Inflammatory macrophage (primary cell): ENCODE measurements at regions not wholly inside any gene's neighbourhood (a gene's known extent, or its start where the extent isn't known, plus 50 kb on each side); places are given as distances from the start of the nearest gene placed in this dataset.

Source experiments
- DNase-seq, 2 donors: peaks; one replicate each; pipeline ENCODE4 v3.0.0-alpha.2; 2020 to 2022

DNA sequence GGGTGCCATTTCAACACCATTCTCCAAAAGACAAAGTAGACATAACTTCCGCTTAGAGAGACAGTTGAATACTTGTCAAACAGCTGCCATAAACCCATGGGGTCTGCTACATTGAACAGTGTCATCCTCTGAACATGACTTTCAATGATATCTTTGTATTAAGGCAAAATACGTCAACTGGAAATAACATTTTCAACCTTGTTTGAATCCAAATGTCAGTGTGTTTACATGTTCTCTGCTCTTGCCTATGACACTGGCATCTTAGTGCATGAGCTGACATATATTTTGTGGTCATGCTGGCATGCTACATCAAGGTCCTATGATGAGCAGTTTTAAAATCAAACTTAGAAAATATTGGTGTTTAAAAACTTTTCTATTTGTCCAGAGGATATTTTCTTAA lies 1548.1 kb upstream of the LRRTM1 start:
- no peak for DNase-seq

DNA sequence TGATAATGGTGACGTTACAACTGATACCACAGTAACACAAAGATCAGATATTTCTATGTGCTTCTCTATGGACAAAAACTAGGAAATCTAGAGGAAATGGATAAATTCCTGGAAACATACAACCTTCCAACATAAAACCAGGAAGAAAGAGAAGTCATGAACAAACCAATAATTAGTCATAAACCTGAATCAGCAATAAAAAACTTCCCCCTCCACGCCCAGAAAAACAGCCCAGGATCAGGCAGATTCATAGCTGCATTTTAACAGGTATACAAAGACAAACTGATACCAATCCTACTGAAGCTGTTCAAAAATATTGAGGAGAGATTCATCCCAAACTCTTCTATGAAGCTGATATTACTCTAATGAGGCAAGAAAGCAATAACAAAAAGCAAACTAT lies 1535.2 kb upstream of the LRRTM1 start:
- no peak for DNase-seq

DNA sequence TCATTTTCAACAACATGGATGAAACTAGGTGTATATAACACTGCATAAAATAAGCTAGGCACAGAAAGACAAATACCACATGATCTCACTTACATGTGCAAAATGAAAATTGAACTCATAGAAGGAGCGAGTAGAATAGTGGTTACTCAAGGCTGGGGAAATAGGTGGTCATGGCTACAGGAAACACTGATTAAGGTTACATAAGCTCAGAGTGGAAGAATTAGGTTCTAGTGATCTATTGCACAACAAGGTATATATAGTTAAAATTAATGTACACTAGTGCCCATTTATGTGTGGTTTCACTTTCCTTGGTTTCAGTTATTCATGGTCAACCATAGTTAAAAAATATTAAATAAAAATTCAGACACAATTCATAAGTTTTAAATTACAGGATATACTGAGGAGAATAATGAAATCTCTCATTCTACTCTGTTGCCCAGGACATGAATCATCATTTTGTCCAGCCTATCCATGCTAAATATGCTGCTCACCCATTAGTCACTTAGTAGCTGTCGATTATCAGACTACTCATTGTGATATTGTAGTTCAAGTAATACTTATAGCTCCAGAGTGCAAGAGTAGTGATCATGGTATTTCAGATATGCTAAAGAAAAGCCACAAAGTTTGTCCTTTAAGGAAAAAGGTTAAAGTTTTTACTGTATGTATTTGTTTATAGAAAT lies 1530.9 kb upstream of the LRRTM1 start:
- no peak for DNase-seq

DNA sequence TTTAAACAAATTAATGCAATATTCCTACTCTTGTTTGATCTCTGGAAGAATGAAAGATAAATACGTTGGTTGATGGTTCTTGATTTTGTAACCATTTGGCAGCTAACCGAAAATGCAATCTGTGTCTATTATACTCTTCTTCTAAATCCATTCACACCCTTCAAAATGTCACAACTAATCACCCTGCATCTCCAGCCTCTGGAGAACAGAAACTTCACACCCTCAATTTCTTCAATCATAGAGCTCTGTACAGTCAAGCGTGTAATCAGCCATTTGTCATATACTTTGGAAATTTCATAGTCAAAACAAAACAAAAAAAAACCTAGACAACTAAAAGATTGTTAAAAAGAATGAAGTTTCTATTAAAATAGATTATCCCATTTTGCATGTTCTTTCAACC lies 1482.3 kb upstream of the LRRTM1 start:
- no peak for DNase-seq

DNA sequence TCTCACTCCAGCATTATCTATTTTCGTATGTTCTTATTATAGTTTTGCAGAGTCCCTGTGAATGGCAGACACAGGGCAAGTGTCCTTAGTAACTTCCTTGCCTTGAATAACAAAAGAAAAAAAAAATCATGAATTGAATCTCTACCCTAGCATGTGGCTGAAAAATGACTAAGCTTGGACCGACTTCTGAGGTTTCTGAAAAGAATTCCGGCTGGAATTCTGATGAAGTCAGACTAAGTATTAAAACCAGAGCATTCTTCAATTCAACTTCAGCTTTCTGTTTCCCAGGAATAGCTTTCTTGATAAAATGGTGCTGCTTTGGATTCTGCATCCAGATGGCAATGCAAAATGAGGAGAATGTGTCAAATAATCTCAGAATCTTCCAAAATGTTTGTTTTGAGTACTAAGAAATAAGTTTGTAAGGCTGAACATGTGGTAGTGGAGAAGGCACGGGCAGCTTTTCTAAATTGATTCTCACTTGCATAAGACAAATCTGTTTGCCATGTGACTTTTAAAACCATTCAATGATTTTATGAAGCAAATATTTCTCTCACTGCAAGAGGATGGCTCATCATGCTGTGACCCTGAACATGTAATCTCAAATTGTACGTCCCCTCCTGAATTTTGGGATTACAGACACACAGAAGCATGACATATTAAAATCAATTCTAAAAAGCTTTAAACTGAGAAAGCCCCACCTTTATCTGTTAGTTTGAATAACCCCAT lies 1462.8 kb upstream of the LRRTM1 start:
- DNase-seq, result no peak

DNA sequence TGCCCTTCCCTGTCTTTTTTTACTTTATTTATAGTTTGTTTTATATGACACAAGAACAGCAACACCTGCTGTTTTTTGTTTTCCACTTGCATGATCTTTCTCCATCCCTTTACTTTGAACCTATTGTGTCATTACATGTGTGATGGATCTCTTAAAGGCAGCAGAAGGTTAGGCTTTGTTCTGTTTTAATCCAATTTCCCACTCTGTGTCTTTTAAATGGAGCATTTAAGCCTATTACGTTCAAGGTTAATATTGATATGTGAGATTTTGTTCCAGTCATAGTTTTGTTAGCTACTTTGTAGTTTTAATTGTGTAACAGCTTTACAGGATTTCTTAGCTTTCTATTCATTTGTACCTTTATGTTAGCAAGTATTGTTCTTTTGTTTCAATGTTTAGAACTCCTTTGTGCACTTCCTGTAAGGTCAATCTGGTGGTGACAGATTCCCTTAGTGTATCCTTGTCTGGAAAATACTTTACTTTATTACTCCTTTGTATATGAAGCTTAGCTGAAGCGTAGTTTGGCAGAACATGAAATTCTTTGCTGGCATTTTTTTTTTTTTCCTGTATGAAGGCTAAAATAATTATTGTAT lies 1443.0 kb upstream of the LRRTM1 start:
- DNase-seq, result no peak

DNA sequence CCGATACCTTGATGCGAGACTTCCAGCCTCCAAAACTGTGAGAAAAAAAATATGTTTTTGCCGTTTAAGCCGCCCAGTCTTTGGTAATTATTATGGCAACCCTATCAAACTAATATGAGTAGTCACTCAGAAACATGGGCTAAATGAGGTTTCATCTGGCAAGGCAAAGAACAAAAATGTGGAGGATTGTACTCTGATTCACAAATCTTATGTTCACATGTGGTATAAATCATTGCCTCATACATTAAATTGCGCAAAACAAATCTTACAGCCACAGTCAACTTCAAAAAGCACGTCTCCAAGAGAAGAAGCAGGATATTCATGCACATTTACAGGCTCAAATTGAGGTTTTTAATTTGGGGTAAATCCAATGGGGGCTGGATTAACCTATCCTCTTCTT lies 1435.4 kb upstream of the LRRTM1 start:
- no peak for DNase-seq

DNA sequence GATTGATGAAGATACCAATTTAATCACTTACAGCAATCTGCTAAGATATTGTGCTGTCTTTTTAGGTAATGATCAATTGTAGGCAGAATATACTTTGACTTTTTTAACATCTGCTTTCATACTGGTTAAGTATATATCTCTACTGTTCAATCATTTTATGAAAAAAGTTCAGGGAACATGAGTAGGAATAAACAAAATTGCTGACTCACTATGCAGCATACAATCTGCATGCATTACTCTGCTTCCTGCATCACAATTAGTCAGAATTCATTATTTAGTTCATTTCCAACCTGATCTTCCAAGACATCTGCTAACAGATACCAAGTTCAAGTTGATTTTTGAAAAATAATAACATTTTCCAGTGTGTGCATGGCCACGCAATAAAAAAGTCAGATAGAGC lies 1430.4 kb upstream of the LRRTM1 start:
- no peak for DNase-seq

DNA sequence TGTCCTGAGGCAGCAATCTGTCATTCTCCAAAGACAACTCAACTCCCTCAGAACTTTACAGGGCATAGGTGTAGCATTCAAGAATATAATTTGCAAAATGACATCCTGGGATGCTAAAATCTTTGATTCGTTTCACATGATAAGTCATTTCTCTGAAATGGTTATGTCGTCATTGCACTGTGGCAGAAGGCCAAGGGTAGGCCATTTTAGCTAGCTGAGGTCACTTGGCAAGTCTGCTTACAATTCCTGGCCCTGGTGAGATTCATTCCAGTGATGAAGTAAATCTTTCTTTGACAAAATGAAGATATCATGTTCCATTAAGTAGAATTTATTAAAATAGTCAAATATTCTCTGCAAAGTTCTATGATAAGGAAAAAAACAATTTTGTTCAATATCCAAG lies 1410.3 kb upstream of the LRRTM1 start:
- no peak for DNase-seq

DNA sequence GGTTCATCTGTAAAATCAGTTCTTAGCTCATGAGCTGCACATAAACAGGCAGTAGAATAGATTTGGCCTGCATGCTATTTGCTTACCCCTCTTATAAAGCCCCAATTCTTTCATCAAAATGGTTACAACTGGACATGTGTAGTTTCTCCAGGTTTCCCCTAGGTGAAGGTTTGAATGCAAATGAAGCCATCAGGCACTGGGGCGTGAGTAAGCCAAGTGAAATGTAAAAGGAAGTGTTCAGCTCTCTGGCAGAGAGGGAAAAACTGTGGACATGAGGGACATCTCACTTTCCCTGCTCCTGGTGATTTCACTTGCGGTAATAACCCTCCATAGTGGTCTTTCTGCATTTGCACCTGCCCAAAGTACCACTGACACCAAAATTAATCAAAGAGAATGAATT lies 1402.3 kb upstream of the LRRTM1 start:
- DNase-seq, result no peak

DNA sequence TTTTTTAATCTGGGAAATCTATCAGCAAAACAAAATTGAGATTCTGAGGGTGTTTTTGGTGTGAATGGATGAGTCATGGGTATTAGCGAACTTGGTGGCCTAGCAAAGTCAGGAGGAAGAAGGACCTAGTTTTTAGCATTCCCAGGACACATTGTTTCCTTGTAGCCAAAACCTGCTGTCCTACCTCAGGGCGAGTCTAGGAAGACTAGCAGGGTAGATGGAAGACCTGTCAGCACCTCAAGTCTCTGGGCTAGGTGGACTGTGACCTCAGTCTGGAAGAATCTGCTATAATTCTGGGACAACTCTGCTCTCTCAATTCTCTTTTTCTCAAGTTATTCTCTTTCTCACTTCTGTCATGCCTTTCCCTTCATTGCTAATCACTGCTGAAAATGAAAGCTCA lies 1399.3 kb upstream of the LRRTM1 start:
- DNase-seq, result no peak

DNA sequence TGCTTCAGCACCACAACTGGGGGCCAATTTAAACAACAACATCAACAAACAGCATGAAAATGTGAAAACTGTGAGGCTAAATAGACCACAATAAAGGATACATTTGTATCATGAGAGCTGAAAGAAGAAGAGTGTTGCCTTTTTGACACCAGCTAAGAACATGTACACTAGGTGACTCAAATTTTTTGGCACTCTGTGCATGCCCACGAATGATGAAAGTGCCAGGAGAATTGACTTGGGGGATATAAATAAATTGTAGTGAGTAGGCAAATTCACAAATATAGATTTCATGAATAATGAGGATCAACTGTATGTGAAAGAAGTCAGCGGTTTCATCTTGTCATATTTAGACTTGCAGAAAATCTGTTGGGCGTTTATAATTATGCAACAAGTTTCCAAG lies 1388.0 kb upstream of the LRRTM1 start:
- no peak for DNase-seq

DNA sequence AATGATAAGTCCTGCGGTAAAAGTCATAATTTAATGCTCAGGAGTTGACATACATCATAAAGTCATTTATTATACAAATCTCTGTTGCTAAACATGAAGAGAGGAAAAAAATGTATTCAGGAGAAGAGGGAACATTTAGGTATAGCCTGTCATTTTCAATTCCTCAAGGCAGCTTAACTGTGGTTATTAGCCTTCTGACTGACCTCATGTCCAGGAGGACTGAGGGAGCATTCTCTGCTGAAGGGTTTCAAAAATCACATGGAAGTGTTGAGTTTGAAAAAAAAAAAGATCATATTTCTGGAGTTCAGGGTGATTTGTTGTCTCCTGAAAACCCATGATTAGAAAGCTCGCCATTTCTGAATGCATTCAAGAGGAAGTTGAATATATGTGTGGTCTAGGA lies 1371.1 kb upstream of the LRRTM1 start:
- no peak for DNase-seq

DNA sequence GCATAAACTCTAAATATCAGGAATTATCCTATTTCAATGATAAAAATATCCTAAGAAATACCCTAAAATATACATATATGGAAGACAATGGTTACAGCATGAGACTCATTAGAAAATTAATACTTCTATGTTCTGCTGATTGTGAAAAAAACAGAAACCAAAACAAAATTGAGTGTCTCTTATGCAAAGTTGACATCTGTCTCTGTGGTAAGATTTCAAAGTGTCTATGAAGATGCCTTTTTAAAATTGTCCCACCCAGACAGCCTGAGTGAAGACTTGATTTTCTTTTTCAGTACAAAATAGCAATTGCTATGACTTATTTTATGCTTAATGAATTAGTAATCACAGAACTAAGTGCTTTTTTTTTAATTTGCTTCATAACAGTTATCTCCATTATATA lies 1368.4 kb upstream of the LRRTM1 start:
- no peak for DNase-seq

DNA sequence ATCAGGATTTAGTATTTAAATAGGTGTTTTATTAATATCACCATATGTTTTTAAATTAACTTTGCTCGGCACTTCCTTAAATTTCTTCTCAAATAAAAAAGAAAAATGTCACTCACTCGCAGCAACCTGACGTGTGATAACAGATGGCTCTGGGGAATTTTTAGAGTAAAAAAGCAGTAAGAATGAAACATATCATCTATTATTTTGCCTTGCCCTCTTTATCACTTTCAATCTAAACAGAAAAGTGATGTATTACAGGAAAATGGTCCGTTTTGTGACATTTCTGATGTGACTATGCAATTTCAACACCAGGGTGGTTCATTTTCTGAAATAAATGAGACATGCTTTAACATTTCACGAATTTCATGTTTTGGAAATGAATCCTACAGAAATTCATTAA lies 1368.0 kb upstream of the LRRTM1 start:
- DNase-seq, result no peak

DNA sequence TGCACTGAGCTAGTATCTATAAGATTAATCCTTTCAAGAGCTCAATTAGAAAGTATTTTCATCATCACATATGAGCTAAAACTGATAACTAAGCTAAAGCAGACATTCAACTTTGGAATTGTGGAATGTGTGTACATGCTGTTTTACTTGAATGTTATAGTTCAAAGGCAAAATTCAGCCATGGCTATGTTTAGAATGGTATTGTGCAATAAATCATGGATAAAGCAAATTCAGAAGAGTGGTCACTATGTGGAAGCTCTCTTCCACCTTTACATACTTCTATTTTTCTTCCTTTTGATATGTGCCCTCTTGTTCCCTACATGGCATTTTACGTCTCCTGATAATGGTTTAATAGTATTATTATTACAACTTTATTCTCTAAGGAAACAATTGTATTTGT lies 1366.3 kb upstream of the LRRTM1 start:
- no peak for DNase-seq

DNA sequence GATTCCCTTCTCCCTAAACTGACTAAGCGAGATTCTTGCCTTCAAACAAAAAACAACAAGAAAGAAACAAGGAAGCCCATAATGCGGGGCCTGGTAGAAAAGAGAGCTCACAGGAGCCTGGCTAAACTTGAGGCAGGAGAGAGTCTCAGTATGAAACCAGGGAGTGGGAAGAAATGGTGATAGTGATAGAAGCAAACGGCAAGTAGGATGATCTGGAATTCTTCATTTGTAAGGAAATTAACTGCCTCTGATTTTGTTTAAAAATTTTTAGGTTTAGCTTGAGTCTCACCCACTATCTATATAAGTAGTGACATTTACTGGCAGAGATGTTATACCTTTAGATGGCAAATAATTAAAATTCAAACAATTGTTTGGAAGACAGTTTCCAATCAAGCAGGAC lies 1356.5 kb upstream of the LRRTM1 start:
- no peak for DNase-seq

DNA sequence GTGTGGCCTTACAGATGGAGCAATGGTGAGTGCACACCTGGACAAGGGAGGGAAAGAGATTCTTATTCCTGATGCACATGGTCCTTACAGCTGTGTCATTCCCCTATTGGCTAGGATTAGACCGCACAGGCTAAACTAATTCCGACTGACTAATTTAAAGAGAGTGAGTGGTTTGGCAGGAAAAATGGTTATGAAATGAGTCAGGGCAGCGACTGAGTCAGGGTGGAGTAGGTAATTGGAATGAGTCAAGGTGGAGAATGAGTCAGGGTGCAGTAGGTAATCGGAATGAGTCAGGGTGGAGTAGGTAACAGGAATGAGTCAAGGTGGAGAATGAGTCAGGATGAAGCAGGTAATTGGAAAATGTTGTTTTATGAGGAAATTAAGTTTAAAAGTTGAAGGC lies 1353.7 kb upstream of the LRRTM1 start:
- DNase-seq, result no peak

DNA sequence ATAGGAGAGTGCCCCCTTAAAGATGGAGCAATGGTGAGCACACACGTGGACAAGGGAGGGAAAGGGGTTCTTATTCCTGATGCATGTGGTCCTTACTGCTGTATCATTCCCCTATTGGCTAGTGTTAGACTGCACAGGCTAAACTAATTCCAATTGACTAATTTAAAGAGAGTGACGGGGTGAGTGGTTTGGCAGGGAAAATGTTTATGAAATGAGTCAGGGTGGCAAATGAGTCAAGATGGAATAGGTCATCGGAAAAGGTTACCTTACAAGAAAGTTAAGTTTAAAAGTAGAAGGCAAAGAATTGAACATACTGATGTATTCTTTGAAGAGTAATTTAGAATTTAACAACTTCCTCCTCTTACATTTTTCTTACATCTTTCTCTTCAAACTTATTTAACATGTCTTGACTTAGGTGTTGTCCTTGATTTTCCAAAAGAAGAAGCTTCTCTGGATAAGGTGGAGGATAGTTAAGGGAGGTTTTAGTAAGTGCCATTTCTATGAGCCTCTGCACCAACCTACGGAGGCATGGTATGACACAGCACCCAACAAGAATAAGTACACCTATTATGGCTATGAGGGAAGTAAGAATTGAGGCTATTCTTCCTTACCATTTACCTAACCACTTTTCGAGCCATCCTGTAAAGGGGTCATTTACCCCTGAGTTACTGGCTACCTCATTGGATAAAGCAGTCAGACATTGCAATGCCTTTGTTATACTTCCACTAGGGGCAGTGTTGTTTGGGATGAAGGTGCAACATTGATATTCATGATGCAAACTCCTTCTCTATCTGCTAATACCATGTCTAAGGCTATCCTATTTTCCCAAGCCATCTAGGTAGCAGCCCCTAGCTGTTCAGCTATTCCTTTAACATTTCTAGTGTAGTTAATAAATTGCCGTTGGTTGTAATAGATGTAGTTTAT lies 1345.8 kb upstream of the LRRTM1 start:
- no peak for DNase-seq

DNA sequence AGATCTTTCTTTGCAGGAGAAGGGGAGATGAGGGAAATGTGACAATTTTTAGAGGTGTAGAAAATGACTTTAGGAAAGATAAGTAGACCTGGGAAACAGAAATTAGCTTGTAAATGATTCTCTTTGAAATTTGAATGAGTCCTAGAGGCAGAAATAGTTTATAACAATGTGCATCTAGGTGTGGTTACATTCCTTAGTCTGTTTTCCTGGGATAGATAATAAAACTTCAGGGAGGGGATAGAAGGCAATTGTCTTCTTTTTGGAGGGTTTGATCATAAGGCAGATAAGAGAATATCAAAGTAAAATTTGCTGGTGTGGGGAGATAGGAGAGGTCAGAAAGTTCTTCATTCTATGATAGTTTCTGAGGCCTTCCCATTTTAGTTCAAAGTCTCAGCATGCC lies 1344.3 kb upstream of the LRRTM1 start:
- no peak for DNase-seq

DNA sequence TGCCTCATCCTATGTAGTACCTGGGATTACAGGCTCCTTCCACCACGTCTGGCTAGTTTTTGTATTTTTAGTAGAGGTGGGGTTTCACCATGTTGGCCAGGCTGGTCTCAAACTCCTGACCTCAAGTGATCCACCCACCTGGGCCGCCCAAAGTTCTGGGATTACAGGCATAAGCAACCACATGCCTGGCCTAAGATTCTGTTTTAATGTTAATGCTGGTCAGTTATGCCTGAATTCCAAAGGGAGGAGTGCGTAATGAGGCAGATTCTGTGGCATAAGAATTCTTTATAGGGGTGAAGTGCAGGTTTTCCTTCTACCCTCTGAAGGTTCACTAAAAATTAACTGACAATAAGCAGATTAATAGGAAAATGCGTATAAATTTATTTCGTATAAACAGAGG lies 1343.8 kb upstream of the LRRTM1 start:
- DNase-seq, result no peak

DNA sequence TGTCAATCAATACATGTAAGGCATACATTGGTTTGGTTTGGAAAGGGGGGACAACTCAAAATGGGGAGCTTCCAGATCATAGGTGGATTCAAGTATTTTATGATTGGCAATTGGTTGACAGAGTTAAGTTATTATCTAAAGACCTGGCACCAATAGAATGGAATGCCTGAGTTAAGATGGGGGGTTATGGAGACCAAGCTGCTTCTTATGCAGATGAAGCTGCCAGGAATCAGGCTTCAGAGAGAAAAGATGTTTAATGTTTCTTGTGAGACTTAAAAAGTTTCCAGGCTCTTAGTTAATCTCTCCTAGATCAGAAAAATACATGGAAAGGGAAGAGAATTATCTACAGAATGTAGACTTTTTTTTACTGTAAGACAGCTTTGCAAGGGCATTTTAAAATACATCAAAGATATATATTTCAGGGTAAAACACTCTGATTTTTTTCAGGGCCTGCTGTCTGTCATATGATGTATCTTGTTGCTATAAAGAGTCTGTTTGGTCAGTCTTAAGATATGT lies 1343.2 kb upstream of the LRRTM1 start:
- no peak for DNase-seq

DNA sequence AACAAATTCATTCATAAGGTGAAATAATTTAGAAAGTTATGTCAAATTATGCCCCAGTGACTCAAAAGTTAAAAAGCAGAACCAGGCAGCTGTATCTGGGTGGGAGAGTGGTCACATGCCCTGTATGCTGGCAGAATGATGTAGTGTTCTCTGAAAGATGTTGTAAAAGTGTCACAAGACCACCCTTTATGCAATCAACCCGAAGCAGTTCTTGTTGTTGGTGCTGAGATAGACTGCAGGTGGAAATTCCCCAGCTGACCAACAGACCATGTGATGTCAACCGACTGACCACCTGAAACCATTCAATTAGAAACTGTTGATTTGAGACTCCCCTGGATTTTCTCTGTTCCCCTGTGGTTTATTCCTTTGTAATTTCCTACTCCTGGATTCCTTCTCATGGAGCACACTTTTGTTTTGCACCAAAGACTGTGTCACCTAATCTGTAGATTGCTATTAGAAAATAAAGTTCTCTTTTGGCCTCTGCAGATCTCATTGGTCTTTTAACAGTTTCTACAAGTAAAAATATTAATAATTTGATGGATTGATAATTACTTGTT lies 1341.3 kb upstream of the LRRTM1 start:
- DNase-seq, result peak; percentile 72 to 84
